GM20000 (cell line): ENCODE measurements at regions not wholly inside any gene's neighbourhood (a gene's known extent, or its start where the extent isn't known, plus 50 kb on each side); places are given as distances from the start of the nearest gene placed in this dataset.

Experiments used
- DNase-seq: peaks from one replicate; pipeline ENCODE4 v3.0.0; 2012; ENCODE audit warnings: low spot score
- CTCF ChIP-seq: IDR thresholded peaks from 2 replicates; pipeline ENCODE4 v1.5.1; 2012; ENCODE audit warnings: mild to moderate bottlenecking, control low read depth; ENCODE audit errors: extremely low read depth, missing control alignments

GRCh38 chr13:109680288-109680687 is 106.1 kb downstream of the IRS2 start:
- no peak for DNase-seq
- TF ChIP-seq CTCF, result no peak

- no peak for TF ChIP-seq CTCF
- DNase-seq, result no peak
Observed at GRCh38 chr13:109678459-109678858, 107.9 kb downstream of the IRS2 start.

- no peak for DNase-seq
- no peak for TF ChIP-seq CTCF
Observed at GRCh38 chr13:109677206-109677605, 109.2 kb downstream of the IRS2 start.

GRCh38 chr13:109673477-109673876 is 112.9 kb downstream of the IRS2 start:
- no peak for TF ChIP-seq CTCF
- no peak for DNase-seq

- DNase-seq, result no peak
- no peak for TF ChIP-seq CTCF
Observed at GRCh38 chr13:109672545-109672944, 113.8 kb downstream of the IRS2 start.

GRCh38 chr13:109671919-109672318 is 114.5 kb downstream of the IRS2 start:
- DNase-seq, result no peak
- no peak for TF ChIP-seq CTCF

- TF ChIP-seq CTCF, result no peak
- DNase-seq, result no peak
Observed at GRCh38 chr13:109670776-109671175, 115.6 kb downstream of the IRS2 start.
